H1 (cell line): ENCODE measurements at regions not wholly inside any gene's neighbourhood (a gene's known extent, or its start where the extent isn't known, plus 50 kb on each side); places are given as distances from the start of the nearest gene placed in this dataset.

ENCODE experiments used
- CTCF ChIA-PET: fragments of 300-600 bp; sonication (Branson Sonifier 250); formaldehyde crosslinking; loops from one replicate; lab custom pipeline; 2021; ENCODE audit not compliant: partially characterized antibody; lab: Charles Lee
- POLR2A ChIA-PET: fragments of 300-600 bp; sonication (Branson Sonifier 250); formaldehyde crosslinking; loops from one replicate; lab custom pipeline; 2021; ENCODE audit warnings: inconsistent platforms; ENCODE audit not compliant: partially characterized antibody; lab: Charles Lee
- DNase-seq, 2 experiments: peaks; one replicate each; pipeline versions ENCODE4 v3.0.0 to v3.0.0-alpha.2; 2010 to 2022; ENCODE audit warnings: low spot score in 2 of 2, low read depth in 1 of 2, mixed read lengths in 1 of 2
- FAIRE-seq: peaks from 2 replicates; lab custom pipeline; 2011; peaks lifted over from hg19 to GRCh38; lab: Jason Lieb, UNC
- H2AFZ ChIP-seq: 2 replicates; pipeline ENCODE4 v1.8.1; 2012; ENCODE audit warnings: low read length, inconsistent platforms
- H2AK5ac ChIP-seq: 2 replicates; pipeline ENCODE4 v1.6.1; 2013; ENCODE audit warnings: low read depth, low read length
- H2BK120ac ChIP-seq: replicated peaks from 2 replicates; pipeline ENCODE3; 2013; ENCODE audit warnings: low read depth, low read length, inconsistent platforms
- H2BK12ac ChIP-seq: 2 replicates; pipeline ENCODE4 v1.6.1; 2013; ENCODE audit warnings: low read depth, low read length
- H2BK15ac ChIP-seq: 2 replicates; pipeline ENCODE4 v1.6.1; 2013; ENCODE audit warnings: low read length
- H2BK20ac ChIP-seq: 2 replicates; pipeline ENCODE4 v1.6.1; 2013; ENCODE audit warnings: low read length
- H2BK5ac ChIP-seq: 2 replicates; pipeline ENCODE4 v1.6.1; 2013; ENCODE audit warnings: low read depth, low read length
- H3K14ac ChIP-seq: 2 replicates; pipeline ENCODE4 v1.6.1; 2013; ENCODE audit warnings: inconsistent platforms; ENCODE audit not compliant: insufficient read length
- H3K18ac ChIP-seq: 2 replicates; pipeline ENCODE4 v1.6.1; 2013; ENCODE audit warnings: low read length; ENCODE audit errors: extremely low read depth
- H3K23ac ChIP-seq: 2 replicates; pipeline ENCODE4 v1.6.1; 2013; ENCODE audit warnings: inconsistent platforms; ENCODE audit not compliant: insufficient read length
- H3K23me2 ChIP-seq: 2 replicates; pipeline ENCODE4 v1.6.1; 2013; ENCODE audit warnings: low read depth, low read length
- H3K27ac ChIP-seq: 2 replicates; pipeline ENCODE4 v1.6.1; 2011; ENCODE audit warnings: low read depth, low read length, inconsistent platforms
- H3K27me3 ChIP-seq, 4 experiments: replicated peaks in 1 of 4; 1 replicate in 1 of 4; 2 replicates in 3 of 4; pipeline versions ENCODE4 v1.6.1 to v1.8.1; 2011 to 2013; ENCODE audit warnings: low read length in 3 of 4, mild to moderate bottlenecking in 3 of 4, inconsistent platforms in 2 of 4, mixed read lengths in 2 of 4, moderate library complexity in 1 of 4; ENCODE audit not compliant: control insufficient read depth in 3 of 4, insufficient read depth in 3 of 4; ENCODE audit errors: extremely low read depth in 1 of 4
- H3K36me3 ChIP-seq, 4 experiments: 2 replicates each; pipeline versions ENCODE4 v1.6.1 to v1.8.1; 2011 to 2013; ENCODE audit warnings: mild to moderate bottlenecking in 4 of 4, low read length in 3 of 4, moderate library complexity in 2 of 4, control low read depth in 1 of 4, inconsistent platforms in 1 of 4; ENCODE audit not compliant: insufficient read depth in 4 of 4, control insufficient read depth in 2 of 4
- H3K4ac ChIP-seq: replicated peaks from 2 replicates; pipeline ENCODE3; 2013; ENCODE audit warnings: low read length, low read depth, mixed read lengths, inconsistent platforms; ENCODE audit not compliant: insufficient read length
- H3K4me1 ChIP-seq, 4 experiments: replicated peaks in 1 of 4; 1 replicate in 1 of 4; 2 replicates in 3 of 4; pipeline versions ENCODE4 v1.6.1 to v1.8.1; 2011 to 2013; ENCODE audit warnings: low read length in 3 of 4, inconsistent platforms in 2 of 4, mixed read lengths in 1 of 4; ENCODE audit not compliant: insufficient read depth in 4 of 4, control insufficient read depth in 3 of 4
- H3K4me2 ChIP-seq, 2 experiments: 2 replicates each; pipeline versions ENCODE4 v1.6.1 to v1.8.1; 2011 to 2013; ENCODE audit warnings: low read depth in 2 of 2, low read length in 2 of 2, control low read depth in 1 of 2, inconsistent platforms in 1 of 2, mild to moderate bottlenecking in 1 of 2; ENCODE audit not compliant: insufficient read depth in 1 of 2
- H3K4me3 ChIP-seq, 4 experiments: fragments of 200-600, 300-600 bp in 1 of 4; sonication (generic), shearing (Covaris generic), sonication (Bioruptor Twin) in 1 of 4; 2 replicates each; pipeline versions ENCODE4 v1.5.1 to v1.8.1; 2011 to 2016; ENCODE audit warnings: low read length in 4 of 4, low read depth in 3 of 4, control low read depth in 2 of 4, inconsistent platforms in 2 of 4, mild to moderate bottlenecking in 2 of 4, mixed read lengths in 1 of 4, moderate library complexity in 1 of 4; ENCODE audit not compliant: insufficient read depth in 2 of 4; ENCODE audit errors: extremely low read depth in 1 of 4
- H3K56ac ChIP-seq: replicated peaks from 2 replicates; pipeline ENCODE3; 2013; ENCODE audit warnings: low read depth, mild to moderate bottlenecking, mixed read lengths, low read length, inconsistent platforms; ENCODE audit not compliant: insufficient read length
- H3K79me1 ChIP-seq: 2 replicates; pipeline ENCODE4 v1.6.1; 2013; ENCODE audit warnings: low read depth, low read length, control low read depth
- H3K79me2 ChIP-seq, 2 experiments: 2 replicates each; pipeline versions ENCODE4 v1.6.1 to v1.8.1; 2012 to 2013; ENCODE audit warnings: low read length in 2 of 2, mild to moderate bottlenecking in 2 of 2, inconsistent platforms in 1 of 2; ENCODE audit not compliant: insufficient read depth in 2 of 2, control insufficient read depth in 1 of 2
- H3K9ac ChIP-seq, 4 experiments: replicated peaks in 1 of 4; 1 replicate in 1 of 4; 2 replicates in 3 of 4; pipeline versions ENCODE4 v1.6.1 to v1.8.1; 2011 to 2013; ENCODE audit warnings: low read depth in 3 of 4, low read length in 3 of 4, control low read depth in 2 of 4, mild to moderate bottlenecking in 2 of 4, moderate library complexity in 2 of 4, inconsistent platforms in 1 of 4; ENCODE audit errors: extremely low read depth in 1 of 4
- H3K9me3 ChIP-seq, 2 experiments: 2 replicates each; pipeline versions ENCODE4 v1.6.1 to v1.8.1; 2012 to 2013; ENCODE audit warnings: mild to moderate bottlenecking in 2 of 2, moderate library complexity in 2 of 2, control low read depth in 1 of 2, inconsistent platforms in 1 of 2, low read depth in 1 of 2, low read length in 1 of 2, mixed read lengths in 1 of 2; ENCODE audit not compliant: insufficient read depth in 2 of 2
- H4K20me1 ChIP-seq, 2 experiments: replicated peaks in 1 of 2; 2 replicates each; pipeline versions ENCODE3 to v1.8.1; 2011 to 2013; ENCODE audit warnings: inconsistent platforms in 2 of 2, low read length in 2 of 2, mild to moderate bottlenecking in 1 of 2; ENCODE audit not compliant: insufficient read depth in 2 of 2, control insufficient read depth in 1 of 2
- H4K5ac ChIP-seq: 2 replicates; pipeline ENCODE4 v1.6.1; 2013; ENCODE audit warnings: low read length, low read depth, mixed read lengths, inconsistent platforms; ENCODE audit not compliant: insufficient read length
- H4K8ac ChIP-seq: 2 replicates; pipeline ENCODE4 v1.8.0; 2013; ENCODE audit warnings: mild to moderate bottlenecking, moderate library complexity, low read length, inconsistent platforms; ENCODE audit not compliant: insufficient read depth; ENCODE audit errors: extremely low read depth
- H4K91ac ChIP-seq: replicated peaks from 2 replicates; pipeline ENCODE3; 2013; ENCODE audit warnings: low read length, mixed read lengths, inconsistent platforms; ENCODE audit not compliant: insufficient read length
- CTCF ChIP-seq, 3 experiments: IDR thresholded peaks; 1 replicate in 2 of 3; 2 replicates in 1 of 3; pipeline versions ENCODE4 v1.5.1 to v1.6.1; 2011; ENCODE audit warnings: low read length in 3 of 3, mild to moderate bottlenecking in 3 of 3, inconsistent platforms in 2 of 3, low read depth in 1 of 3, moderate library complexity in 1 of 3; ENCODE audit not compliant: insufficient read depth in 1 of 3; ENCODE audit errors: control extremely low read depth in 1 of 3
- EP300 ChIP-seq, 2 experiments: IDR thresholded peaks; 1 replicate in 1 of 2; 2 replicates in 1 of 2; pipeline ENCODE4 v1.6.1; 2011 to 2012; ENCODE audit warnings: low read depth in 2 of 2, low read length in 2 of 2, mild to moderate bottlenecking in 2 of 2, borderline replicate concordance in 1 of 2, inconsistent platforms in 1 of 2, moderate library complexity in 1 of 2
- RAD21 ChIP-seq, 2 experiments: IDR thresholded peaks in 1 of 2; conservative IDR thresholded peaks in 1 of 2; 2 replicates each; pipeline ENCODE4 v1.6.1; 2011; ENCODE audit warnings: low read depth in 2 of 2, low read length in 2 of 2, improper control_type of control experiment in 1 of 2, inconsistent platforms in 1 of 2, mild to moderate bottlenecking in 1 of 2, moderate library complexity in 1 of 2
- RBBP5 ChIP-seq: IDR thresholded peaks from 2 replicates; pipeline ENCODE4 v1.7.1; 2012; ENCODE audit warnings: low read depth, mild to moderate bottlenecking, inconsistent platforms, low read length, moderate library complexity, borderline replicate concordance
- RNF2 ChIP-seq: fragments of 200-900, 300-1000 bp; sonication (generic); IDR thresholded peaks from 2 replicates; pipeline ENCODE4 v1.7.1; 2016; ENCODE audit warnings: borderline replicate concordance, low read depth, mild to moderate bottlenecking, antibody characterized with exemption, low read length; ENCODE audit not compliant: poor library complexity, severe bottlenecking; ENCODE audit errors: missing control alignments
- SIN3A ChIP-seq, 2 experiments: IDR thresholded peaks in 1 of 2; conservative IDR thresholded peaks in 1 of 2; 2 replicates each; pipeline ENCODE4 v1.6.1; 2011 to 2012; ENCODE audit warnings: low read length in 2 of 2, improper control_type of control experiment in 1 of 2, low read depth in 1 of 2, mild to moderate bottlenecking in 1 of 2
- SP1 ChIP-seq: IDR thresholded peaks from 2 replicates; pipeline ENCODE4 v1.6.1; 2011; ENCODE audit warnings: low read depth, low read length
- SUZ12 ChIP-seq: fragments of 200-600 bp; sonication (generic); IDR thresholded peaks from 2 replicates; pipeline ENCODE4 v1.6.1; 2012; ENCODE audit warnings: mild to moderate bottlenecking, inconsistent platforms, low read length, moderate library complexity, mixed read lengths
- WGBS, 2 experiments: shearing (Covaris generic) in 1 of 2; methylation state at CpG; one replicate each; pipeline versions ENCODE4 v1.1.6 to v1.1.7; 2013 to 2015; ENCODE audit warnings: low lambda C conversion rate in 2 of 2, mixed read lengths in 2 of 2, inconsistent platforms in 1 of 2, low coverage in 1 of 2, missing lambda C conversion rate in 1 of 2; ENCODE audit not compliant: insufficient replicate concordance in 2 of 2, insufficient coverage in 1 of 2, insufficient read length in 1 of 2; ENCODE audit errors: extremely low coverage in 1 of 2, missing lambda C conversion rate in 1 of 2; 5-methylcytosine and 5-hydroxymethylcytosine counted together

- H4K8ac ChIP-seq: no peak overlapping the region
- no peak overlapping the region for H3K9ac ChIP-seq
- no peak overlapping the region for H3K4me2 ChIP-seq
- H2BK12ac ChIP-seq: no peak overlapping the region
- FAIRE-seq (no peak), DNase-seq (no peak)
- H2BK20ac ChIP-seq: no peak overlapping the region
- H3K4ac ChIP-seq: no peak overlapping the region
- no peak overlapping the region for H3K4me3 ChIP-seq
- no peak overlapping the region for H4K5ac ChIP-seq
- 93% methylated on average over 2 of the region's 2 CpGs; no CpG with 5 or more reads in 1 of the 2 experiments for WGBS, 2 experiments
- H2AFZ ChIP-seq: no peak overlapping the region
- H3K27ac ChIP-seq: no peak overlapping the region
- no peaks in the 10 kb centered on the region for H3K27me3 ChIP-seq
- no peaks in the 10 kb centered on the region for H3K36me3 ChIP-seq
- H3K18ac ChIP-seq: no peak overlapping the region
- no peak overlapping the region for H4K91ac ChIP-seq
- no peak overlapping the region for H3K14ac ChIP-seq
- no peaks in the 10 kb centered on the region for H3K79me2 ChIP-seq
- no peaks in the 10 kb centered on the region for H3K9me3 ChIP-seq
- no peak overlapping the region for H2BK120ac ChIP-seq
- CTCF ChIA-PET: interaction anchor here (0.7 to 1.7 kb wide), 2 partner anchors 9 to 17 kb away, joined by 3 to 4 read pairs; no protein-coding TSS in a partner anchor
- H4K20me1 ChIP-seq: no peaks in the 10 kb centered on the region
- no peak overlapping the region for H2AK5ac ChIP-seq
- POLR2A ChIA-PET: no interaction called here
- H3K79me1 ChIP-seq: no peaks in the 10 kb centered on the region
- H2BK5ac ChIP-seq: no peak overlapping the region
- H2BK15ac ChIP-seq: no peak overlapping the region
- no peak for TF ChIP-seq SUZ12
- TF ChIP-seq RNF2: no peak
- TF ChIP-seq EP300 (IDR thresholded peaks at IDR 0.05; ENCODE audit: borderline replicate concordance in 1 of 2, low read depth in 2 of 2, low read length in 2 of 2): no peak
- TF ChIP-seq CTCF (IDR thresholded peaks at IDR 0.05; ENCODE audit: control extremely low read depth in 1 of 3, insufficient read depth in 1 of 3, low read depth in 1 of 3, low read length in 3 of 3): peak in 1 of 3 experiments; percentile 2; a peak in 1 of 4 replicates
- TF ChIP-seq RBBP5: no peak
- TF ChIP-seq SIN3A (conservative IDR thresholded peaks at IDR 0.05 in 1 of 2, IDR thresholded peaks at IDR 0.05 in 1 of 2; ENCODE audit: low read depth in 1 of 2, low read length in 2 of 2): no peak
- 0 out of 4 replicates have a peak, but pooled peaks of 1 of the 2 experiments have one; percentile 18 for TF ChIP-seq RAD21 (IDR thresholded peaks at IDR 0.05 in 1 of 2, conservative IDR thresholded peaks at IDR 0.05 in 1 of 2; ENCODE audit: low read depth in 2 of 2, low read length in 2 of 2)
- no peak for TF ChIP-seq SP1
- TF ChIP-seq, all 59 proteins: peak for 2
- H3K23me2 ChIP-seq: no peaks in the 10 kb centered on the region
- H3K56ac ChIP-seq: no peak overlapping the region
- H3K23ac ChIP-seq: no peak overlapping the region
- no peaks in the 10 kb centered on the region for H3K4me1 ChIP-seq
These were observed 652.5 kb upstream of the NECTIN3 start for GRCh38 chr3:110419096-110419495.
